GM20431 (cell line): ENCODE measurements at regions not wholly inside any gene's neighbourhood (a gene's known extent, or its start where the extent isn't known, plus 50 kb on each side); places are given as distances from the start of the nearest gene placed in this dataset.

Experiments used
- in situ Hi-C: fragments of 300-500 bp; cut with MseI, MboI; formaldehyde crosslinking; loops from one replicate; pipeline ENCODE4 v1.15.0; 2020; ENCODE audit warnings: low sequenced_read_pairs; ENCODE audit not compliant: unreplicated experiment

DNA sequence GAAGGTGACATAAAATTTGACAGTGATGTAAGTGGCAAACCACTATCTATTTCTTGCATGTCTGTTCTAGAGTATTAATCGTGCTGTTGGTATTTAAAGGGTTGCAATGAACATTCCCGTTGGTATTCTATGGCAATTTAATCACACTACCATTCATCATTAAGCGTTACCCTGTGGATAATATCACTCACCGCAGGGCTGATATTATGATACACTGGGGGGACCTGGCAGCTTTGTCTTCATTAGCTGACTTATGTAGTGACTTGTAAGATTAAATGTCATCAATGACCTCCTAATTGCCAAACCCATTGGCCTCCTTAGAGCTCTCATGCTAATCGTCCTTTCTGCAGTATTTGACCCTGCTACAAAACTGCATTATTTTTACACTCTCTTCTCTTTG, 624.5 kb upstream of the VSTM2A start:
- in situ Hi-C loops, result no loop called here

GRCh38 chr7:53920011-53920410, 622.2 kb upstream of the VSTM2A start:
- in situ Hi-C loops, result no loop called here

- in situ Hi-C loops, result no loop called here
These were observed 601.7 kb upstream of the VSTM2A start for GRCh38 chr7:53940483-53940882.

- in situ Hi-C loops, result no loop called here
These were observed 594.4 kb upstream of the VSTM2A start for GRCh38 chr7:53947732-53948131.

- in situ Hi-C loops, result no loop called here
These were observed 576.5 kb upstream of the VSTM2A start for GRCh38 chr7:53965716-53966115.

DNA sequence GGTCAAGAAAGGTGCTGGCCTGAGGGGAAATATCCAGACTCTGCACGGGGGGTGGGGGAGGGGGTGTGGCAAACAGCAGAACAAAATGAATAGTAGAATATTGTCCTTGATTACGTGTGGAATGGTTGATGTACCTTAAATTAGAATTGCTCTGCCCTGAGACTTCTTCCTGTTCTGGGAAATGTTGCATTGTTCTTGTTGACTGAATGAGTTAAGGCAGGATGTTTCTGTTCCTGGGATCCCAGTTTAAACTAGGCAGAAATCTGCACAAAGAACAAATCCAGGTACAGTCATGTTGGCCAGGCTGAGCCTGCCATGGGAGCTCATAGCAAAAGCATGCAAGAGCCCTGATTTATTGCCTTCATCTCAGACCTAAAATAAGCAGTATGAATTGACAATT, 558.7 kb upstream of the VSTM2A start:
- in situ Hi-C loops, result no loop called here

GRCh38 chr7:53984776-53985175, 557.4 kb upstream of the VSTM2A start:
- in situ Hi-C loops, result no loop called here

GRCh38 chr7:53988376-53988775, 553.8 kb upstream of the VSTM2A start:
- in situ Hi-C loops, result no loop called here

DNA sequence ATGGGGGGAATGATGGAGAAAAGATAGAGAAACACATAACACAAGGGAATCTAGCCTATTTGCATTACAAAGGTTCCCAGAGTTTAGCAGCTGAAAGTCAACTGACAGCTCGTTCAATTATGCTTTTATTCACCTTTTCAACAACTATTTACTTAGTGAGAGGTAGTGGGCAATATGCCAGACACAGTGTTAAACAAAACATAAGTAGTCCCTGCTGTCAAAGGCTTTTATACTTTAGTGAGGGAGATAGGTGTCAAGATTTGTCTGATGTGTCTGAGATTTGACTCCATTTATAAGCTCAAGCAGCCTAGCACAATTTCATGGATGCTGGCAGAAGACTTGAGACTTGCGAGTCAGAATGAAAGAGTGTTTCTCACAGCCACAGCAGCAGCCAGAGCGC, 549.0 kb upstream of the VSTM2A start:
- in situ Hi-C loops, result no loop called here

DNA sequence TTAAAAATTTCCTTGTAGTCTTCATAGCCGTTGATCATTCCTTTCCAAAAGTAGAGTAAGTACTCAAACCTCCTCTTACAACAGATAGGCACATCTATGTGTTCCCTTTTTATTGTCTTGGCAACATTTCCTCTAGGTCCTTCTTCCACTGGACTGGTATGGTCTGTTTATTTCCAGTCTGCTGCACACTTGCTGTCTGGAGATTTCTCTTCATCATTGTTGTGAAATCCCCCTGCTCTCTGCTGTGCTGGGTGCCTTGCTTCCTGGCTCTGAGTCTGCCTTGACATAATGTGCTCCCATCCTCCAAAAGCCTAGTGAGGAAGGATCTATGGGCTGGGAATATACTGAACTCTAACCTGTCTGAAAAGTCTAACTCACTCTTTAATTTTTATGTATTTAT, 545.3 kb upstream of the VSTM2A start:
- in situ Hi-C loops, result no loop called here

DNA sequence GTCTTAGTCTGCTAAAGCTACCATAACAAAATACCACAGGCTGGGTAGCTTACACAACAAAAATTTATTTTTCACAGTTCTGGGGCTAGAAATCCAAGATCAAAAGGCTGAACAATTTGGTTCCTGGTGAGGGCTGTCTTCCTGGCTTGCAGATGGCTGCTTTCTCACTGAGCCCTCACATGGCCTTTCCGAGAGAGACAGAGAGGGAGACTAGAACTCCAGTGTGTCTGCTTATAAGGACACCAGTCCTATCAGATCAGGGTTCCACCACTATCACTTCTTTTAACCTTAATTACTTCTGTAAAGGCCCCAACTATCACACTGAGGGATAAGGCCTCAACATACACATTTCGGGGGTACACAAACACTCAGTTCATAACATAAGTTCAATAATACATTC, 527.4 kb upstream of the VSTM2A start:
- in situ Hi-C loops, result no loop called here

- in situ Hi-C loops, result no loop called here
These were observed 526.9 kb upstream of the VSTM2A start for GRCh38 chr7:54015251-54015650.

DNA sequence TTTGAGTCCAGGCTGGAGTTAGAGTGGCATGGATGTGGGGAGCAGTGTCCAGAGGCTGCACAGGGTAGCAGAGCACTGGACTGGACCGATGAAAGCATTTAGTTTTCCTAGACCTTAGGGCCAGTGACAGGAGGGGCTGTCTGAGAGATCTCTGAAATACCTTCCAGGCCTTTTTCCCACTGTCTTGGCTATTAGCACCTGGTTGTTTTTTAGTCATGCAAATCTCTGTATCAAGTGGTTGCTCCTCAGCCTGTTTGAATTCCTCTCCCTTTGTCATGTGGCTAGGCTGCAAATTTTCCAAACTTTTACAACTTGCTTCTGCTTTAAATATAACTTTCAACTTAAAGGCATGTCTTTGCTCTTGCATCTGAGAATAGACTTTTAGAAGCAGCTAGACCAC, 504.3 kb upstream of the VSTM2A start:
- in situ Hi-C loops, result no loop called here

DNA sequence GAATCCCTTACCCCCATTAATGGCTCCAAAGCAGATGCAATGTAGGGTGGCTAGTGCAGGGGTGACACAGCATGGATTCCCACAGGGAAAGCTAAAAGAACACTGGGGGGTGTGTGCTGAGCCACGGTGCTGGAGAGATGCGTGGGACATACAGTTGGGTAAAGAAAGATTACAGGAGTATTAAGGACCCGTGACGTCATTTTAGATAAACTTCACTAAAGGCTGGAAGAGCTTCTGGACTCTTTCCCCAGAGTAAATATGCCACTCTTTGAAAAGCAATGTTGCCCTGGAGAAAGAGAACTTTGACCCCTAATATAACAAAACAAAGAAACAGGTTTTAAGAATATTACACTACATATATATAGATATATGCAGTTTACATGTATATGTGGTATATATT, 481.5 kb upstream of the VSTM2A start:
- in situ Hi-C loops, result no loop called here

DNA sequence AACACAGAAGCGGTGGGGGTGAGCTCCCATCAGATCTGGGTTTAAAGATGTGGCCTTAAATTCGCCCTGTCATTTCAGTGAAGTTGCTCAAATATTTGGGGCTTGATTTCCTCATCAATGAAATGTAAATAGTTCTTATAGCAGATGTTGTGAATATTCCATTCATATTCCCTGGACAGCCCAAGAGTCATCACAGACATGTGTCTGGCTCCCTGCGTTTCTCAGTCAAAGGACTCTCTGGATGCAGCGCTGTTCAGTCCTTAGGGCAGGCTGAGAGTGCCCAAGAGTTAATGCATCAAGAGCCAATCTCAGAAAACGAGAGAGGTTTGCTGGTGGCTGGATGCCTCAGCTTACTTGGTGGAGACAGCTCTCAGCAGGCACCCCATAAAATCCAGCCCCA, 475.5 kb upstream of the VSTM2A start:
- in situ Hi-C loops, result no loop called here

- in situ Hi-C loops, result no loop called here
These were observed 472.3 kb upstream of the VSTM2A start for GRCh38 chr7:54069843-54070242.

DNA sequence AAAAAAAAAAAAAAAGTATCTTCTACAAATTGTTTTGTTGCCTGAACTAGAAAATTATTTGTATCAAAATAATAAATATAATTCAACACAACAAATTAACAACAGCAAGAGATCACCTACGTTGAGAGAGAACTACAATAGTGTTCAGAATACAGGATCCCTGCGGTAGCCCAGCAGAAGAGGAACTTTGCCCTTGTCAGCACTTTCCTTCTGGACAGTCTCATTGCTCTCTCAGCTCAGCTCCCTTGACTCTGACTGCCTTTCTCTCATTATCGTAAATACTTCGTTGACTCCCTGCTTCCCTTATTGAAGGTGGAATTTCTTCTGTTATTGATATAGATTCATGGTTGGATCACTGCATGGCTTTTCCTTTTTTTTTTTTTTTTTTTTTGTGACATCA, 469.5 kb upstream of the VSTM2A start:
- in situ Hi-C loops, result no loop called here

GRCh38 chr7:54076616-54077015, 465.6 kb upstream of the VSTM2A start:
- in situ Hi-C loops, result no loop called here

DNA sequence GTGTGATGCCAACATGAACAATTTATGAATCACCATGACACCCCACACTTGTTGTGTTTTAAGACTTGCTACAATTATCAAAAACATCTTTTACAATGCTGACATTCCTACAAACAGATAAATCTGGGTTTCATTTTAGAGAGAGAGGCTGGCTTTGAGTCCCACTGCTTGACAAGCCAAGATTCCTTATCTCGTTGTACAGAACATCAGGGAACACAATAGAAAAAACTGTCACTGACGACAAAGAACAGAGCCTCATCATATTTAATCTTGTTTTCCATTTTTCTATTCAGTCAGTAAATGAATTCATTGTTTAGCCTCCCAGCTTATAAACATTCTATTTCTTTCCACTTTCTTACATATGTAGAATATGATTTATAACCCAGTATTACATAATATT, 461.6 kb upstream of the VSTM2A start:
- in situ Hi-C loops, result no loop called here

DNA sequence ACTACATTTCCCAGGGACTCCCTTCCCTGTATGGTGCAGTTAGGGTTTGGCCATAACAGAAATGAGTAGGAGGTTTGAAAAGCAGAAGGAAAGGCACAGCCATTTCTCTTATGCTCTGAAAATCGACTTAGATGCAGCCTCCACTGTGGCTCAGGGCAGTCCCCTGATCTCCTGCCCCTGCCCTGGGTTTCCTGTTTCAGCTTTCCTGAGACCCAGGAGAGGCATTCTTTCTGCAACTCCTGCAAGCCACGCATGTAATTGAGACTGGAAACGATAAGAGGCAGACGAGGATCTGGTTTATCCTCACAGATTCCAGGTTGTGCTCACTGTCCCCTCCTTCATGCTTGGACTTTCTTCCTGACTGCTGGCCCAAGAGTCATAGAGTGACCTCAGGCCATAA, 461.2 kb upstream of the VSTM2A start:
- in situ Hi-C loops, result no loop called here

GRCh38 chr7:54084340-54084739, 457.8 kb upstream of the VSTM2A start:
- in situ Hi-C loops, result no loop called here

GRCh38 chr7:54090652-54091213, 451.4 kb upstream of the VSTM2A start:
- in situ Hi-C loops, result no loop called here

DNA sequence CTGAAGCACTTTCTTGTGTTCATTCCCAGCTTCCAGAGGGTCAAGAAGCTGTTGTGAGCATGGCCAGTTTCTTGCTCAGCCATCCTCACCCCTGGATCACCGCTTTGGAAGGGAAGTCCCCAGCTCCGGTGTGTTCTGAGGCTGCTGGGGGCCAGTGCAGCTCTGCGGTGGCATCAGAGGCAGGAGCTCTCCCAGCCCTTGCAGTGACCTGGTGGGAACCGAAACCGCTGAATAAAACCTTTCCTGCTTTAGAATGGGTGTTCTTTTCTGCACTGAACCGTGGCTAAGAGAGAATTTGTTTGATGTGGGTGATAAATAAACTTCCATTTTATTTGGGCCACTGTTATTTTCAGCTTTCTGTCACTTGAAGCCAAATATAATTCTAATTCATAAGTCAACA, 450.9 kb upstream of the VSTM2A start:
- in situ Hi-C loops, result no loop called here
